ENCODE measurements at regions not wholly inside any gene's neighbourhood (a gene's known extent, or its start where the extent isn't known, plus 50 kb on each side); places are given as distances from the start of the nearest gene placed in this dataset.

- no peak for ATAC-seq (ENCODE audit: insufficient number of reproducible peaks, low FRiP score, low read depth)
- Histone ChIP-seq H3K27me3 (replicated peaks; ENCODE audit: insufficient read depth) (no peaks in the 10 kb centered on the region), H3K4me3 (no peak overlapping the region), H3K9me3 (no peaks in the 10 kb centered on the region), H3K27ac (no peak overlapping the region), H3K4me1 (ENCODE audit: control insufficient read depth in 1 of 2, low read depth in 2 of 2) (peaks cover 15 to 32% of the 10 kb centered on the region in 2 donors), H3K36me3 (no peaks in the 10 kb centered on the region)
- TF ChIP-seq CTCF (IDR thresholded peaks at IDR 0.05), result no peak
- no peak for DNase-seq (ENCODE audit: low spot score)
Observed at GRCh38 chr5:67292201-67292940, 95.8 kb upstream of the CD180 start.

GRCh38 chr5:67291671-67292070 is 95.1 kb upstream of the CD180 start:
- Histone ChIP-seq H3K27me3 (replicated peaks; ENCODE audit: insufficient read depth) (no peaks in the 10 kb centered on the region), H3K9me3 (no peaks in the 10 kb centered on the region), H3K4me1 (ENCODE audit: control insufficient read depth in 1 of 2, low read depth in 2 of 2) (peaks cover 15 to 32% of the 10 kb centered on the region in 2 donors), H3K4me3 (no peak overlapping the region), H3K27ac (no peak overlapping the region), H3K36me3 (no peaks in the 10 kb centered on the region)
- no peak for TF ChIP-seq CTCF (IDR thresholded peaks at IDR 0.05)
- DNase-seq (ENCODE audit: low spot score) (no peak), ATAC-seq (ENCODE audit: insufficient number of reproducible peaks, low FRiP score, low read depth) (no peak)

GRCh38 chr5:67291066-67291465 is 94.5 kb upstream of the CD180 start:
- no peak overlapping the region for H3K27ac ChIP-seq
- no peaks in the 10 kb centered on the region for H3K9me3 ChIP-seq
- H3K36me3 ChIP-seq, result no peaks in the 10 kb centered on the region
- peaks cover 15 to 32% of the 10 kb centered on the region in 2 donors for H3K4me1 ChIP-seq (ENCODE audit: control insufficient read depth in 1 of 2, low read depth in 2 of 2)
- TF ChIP-seq CTCF (IDR thresholded peaks at IDR 0.05), result no peak
- DNase-seq (ENCODE audit: low spot score) (no peak), ATAC-seq (ENCODE audit: insufficient number of reproducible peaks, low FRiP score, low read depth) (no peak)
- H3K4me3 ChIP-seq, result no peak overlapping the region
- H3K27me3 ChIP-seq (replicated peaks; ENCODE audit: insufficient read depth), result no peaks in the 10 kb centered on the region

GRCh38 chr5:67290655-67291054 is 94.1 kb upstream of the CD180 start:
- no peak overlapping the region for H3K4me3 ChIP-seq
- no peak for DNase-seq (ENCODE audit: low spot score)
- no peaks in the 10 kb centered on the region for H3K9me3 ChIP-seq
- H3K27ac ChIP-seq, result no peak overlapping the region
- no peaks in the 10 kb centered on the region for H3K36me3 ChIP-seq
- H3K4me1 ChIP-seq (ENCODE audit: control insufficient read depth in 1 of 2, low read depth in 2 of 2), result peaks cover 15 to 32% of the 10 kb centered on the region in 2 donors
- ATAC-seq (ENCODE audit: insufficient number of reproducible peaks, low FRiP score, low read depth), result no peak
- H3K27me3 ChIP-seq (replicated peaks; ENCODE audit: insufficient read depth), result no peaks in the 10 kb centered on the region
- no peak for TF ChIP-seq CTCF (IDR thresholded peaks at IDR 0.05)

- no peak for DNase-seq (ENCODE audit: low spot score)
- no peaks in the 10 kb centered on the region for H3K27me3 ChIP-seq (replicated peaks; ENCODE audit: insufficient read depth)
- no peaks in the 10 kb centered on the region for H3K9me3 ChIP-seq
- no peak overlapping the region for H3K4me3 ChIP-seq
- no peak for TF ChIP-seq CTCF (IDR thresholded peaks at IDR 0.05)
- peaks cover 15 to 32% of the 10 kb centered on the region in 2 donors for H3K4me1 ChIP-seq (ENCODE audit: control insufficient read depth in 1 of 2, low read depth in 2 of 2)
- no peak for ATAC-seq (ENCODE audit: insufficient number of reproducible peaks, low FRiP score, low read depth)
- H3K36me3 ChIP-seq, result no peaks in the 10 kb centered on the region
- H3K27ac ChIP-seq, result no peak overlapping the region
Observed at GRCh38 chr5:67289763-67290521, 93.3 kb upstream of the CD180 start.
